ENCODE measurements at regions not wholly inside any gene's neighbourhood (a gene's known extent, or its start where the extent isn't known, plus 50 kb on each side); places are given as distances from the start of the nearest gene placed in this dataset.

DNA sequence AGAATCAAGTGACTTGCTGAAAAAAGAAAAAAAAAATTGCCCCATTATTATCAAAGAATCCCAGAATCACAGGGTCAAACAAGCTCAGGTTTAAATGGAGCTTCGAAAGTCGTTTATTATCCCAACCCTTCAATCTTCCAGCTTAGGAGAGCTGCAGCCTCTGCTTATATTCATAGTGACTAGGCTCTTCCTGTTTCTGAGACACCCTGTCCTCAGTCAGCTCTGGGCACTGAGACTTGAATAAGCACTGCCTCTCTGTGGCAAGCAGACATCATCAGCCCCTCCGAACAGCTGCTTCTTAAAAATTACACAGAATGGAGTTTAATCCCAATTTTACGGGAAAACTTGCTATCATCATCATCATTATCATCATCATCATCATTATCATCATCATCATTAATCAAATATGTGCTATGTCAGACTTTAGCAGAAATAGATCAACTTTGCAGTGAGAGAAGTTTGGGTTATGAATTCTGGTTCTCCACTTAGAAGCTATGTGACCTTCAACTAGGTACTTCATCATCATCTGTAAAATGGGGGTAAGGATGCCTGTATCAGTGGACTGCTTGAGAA, 614.0 kb upstream of the SYNCRIP start:
- CTCF ChIA-PET = no interaction called here
- Histone ChIP-seq H3K27me3 (replicated peaks in 1 of 4; ENCODE audit: control extremely low read depth in 1 of 4, control insufficient read depth in 3 of 4, insufficient read depth in 4 of 4, low read length in 3 of 4) (no peaks in the 10 kb centered on the region), H2AFZ (ENCODE audit: insufficient read depth, low read depth, low read length, poor library complexity, severe bottlenecking) (no peak overlapping the region), H3K9me3 (ENCODE audit: control extremely low read depth in 1 of 3, control insufficient read depth in 2 of 3, insufficient read depth in 1 of 3, low read length in 2 of 3) (no peaks in the 10 kb centered on the region), H4K20me1 (ENCODE audit: control insufficient read depth, insufficient read depth, low read length, poor library complexity, severe bottlenecking) (no peaks in the 10 kb centered on the region), H3K79me2 (ENCODE audit: control insufficient read depth, insufficient read depth, low read length) (no peaks in the 10 kb centered on the region), H3K4me3 (ENCODE audit: control extremely low read depth in 1 of 5, extremely low read depth in 1 of 5, insufficient read depth in 1 of 5, low read depth in 2 of 5, low read length in 4 of 5) (no peak overlapping the region), H3K27ac (ENCODE audit: low read length in 2 of 2) (no peak overlapping the region), H3K4me1 (ENCODE audit: control insufficient read depth in 2 of 2, insufficient read depth in 2 of 2, low read length in 2 of 2) (no peaks in the 10 kb centered on the region), H3K36me3 (replicated peaks in 1 of 2; ENCODE audit: control extremely low read depth in 1 of 2, control insufficient read depth in 1 of 2, extremely low read depth in 1 of 2, insufficient read depth in 2 of 2, low read length in 1 of 2) (no peaks in the 10 kb centered on the region), H3K4me2 (replicated peaks; ENCODE audit: low read depth, low read length, poor library complexity, severe bottlenecking) (no peak overlapping the region), H3K9ac (ENCODE audit: low read length) (no peak overlapping the region)
- POLR2A ChIA-PET = no interaction called here
- DNase-seq (no peak), ATAC-seq (ENCODE audit: low read depth) (no peak)
- TF ChIP-seq CTCF (IDR thresholded peaks at IDR 0.05) (no peak), EZH2 (IDR thresholded peaks at IDR 0.05; ENCODE audit: borderline replicate concordance, insufficient read depth, low read depth, low read length, poor library complexity, severe bottlenecking) (no peak)
- Mint-ChIP-seq H3K27me3 (no peaks in the 10 kb centered on the region), H3K4me1 (no peaks in the 10 kb centered on the region), H3K4me3 (no peak overlapping the region), H3K9me3 (ENCODE audit: insufficient read depth) (peaks cover 3% of the 10 kb centered on the region), H3K27ac (no peak overlapping the region)
- intact Hi-C loops (cut with micrococcal nuclease) = no loop called here
- WGBS (ENCODE audit: insufficient coverage) = 89% methylated on average over 2 of the region's 4 CpGs

GRCh38 chr6:86255973-86256372, 613.3 kb upstream of the SYNCRIP start:
- Histone ChIP-seq H4K20me1 (ENCODE audit: control insufficient read depth, insufficient read depth, low read length, poor library complexity, severe bottlenecking) (no peaks in the 10 kb centered on the region), H3K9ac (ENCODE audit: low read length) (no peak overlapping the region), H3K4me1 (ENCODE audit: control insufficient read depth in 2 of 2, insufficient read depth in 2 of 2, low read length in 2 of 2) (no peaks in the 10 kb centered on the region), H3K27me3 (replicated peaks in 1 of 4; ENCODE audit: control extremely low read depth in 1 of 4, control insufficient read depth in 3 of 4, insufficient read depth in 4 of 4, low read length in 3 of 4) (no peaks in the 10 kb centered on the region), H3K4me2 (replicated peaks; ENCODE audit: low read depth, low read length, poor library complexity, severe bottlenecking) (no peak overlapping the region), H3K36me3 (replicated peaks in 1 of 2; ENCODE audit: control extremely low read depth in 1 of 2, control insufficient read depth in 1 of 2, extremely low read depth in 1 of 2, insufficient read depth in 2 of 2, low read length in 1 of 2) (no peaks in the 10 kb centered on the region), H3K4me3 (ENCODE audit: control extremely low read depth in 1 of 5, extremely low read depth in 1 of 5, insufficient read depth in 1 of 5, low read depth in 2 of 5, low read length in 4 of 5) (no peak overlapping the region), H3K79me2 (ENCODE audit: control insufficient read depth, insufficient read depth, low read length) (no peaks in the 10 kb centered on the region), H3K9me3 (ENCODE audit: control extremely low read depth in 1 of 3, control insufficient read depth in 2 of 3, insufficient read depth in 1 of 3, low read length in 2 of 3) (no peaks in the 10 kb centered on the region), H2AFZ (ENCODE audit: insufficient read depth, low read depth, low read length, poor library complexity, severe bottlenecking) (no peak overlapping the region), H3K27ac (ENCODE audit: low read length in 2 of 2) (no peak overlapping the region)
- WGBS (ENCODE audit: insufficient coverage) = 43% methylated on average over 1 of the region's 1 CpG
- Mint-ChIP-seq H3K27me3 (no peaks in the 10 kb centered on the region), H3K9me3 (ENCODE audit: insufficient read depth) (peaks cover 3% of the 10 kb centered on the region), H3K4me1 (no peaks in the 10 kb centered on the region), H3K4me3 (no peak overlapping the region), H3K27ac (no peak overlapping the region)
- POLR2A ChIA-PET = no interaction called here
- no peak for DNase-seq
- CTCF ChIA-PET = no interaction called here
- intact Hi-C loops (cut with micrococcal nuclease) = no loop called here
- no peak for ATAC-seq (ENCODE audit: low read depth)
- TF ChIP-seq CTCF (IDR thresholded peaks at IDR 0.05) (no peak), EZH2 (IDR thresholded peaks at IDR 0.05; ENCODE audit: borderline replicate concordance, insufficient read depth, low read depth, low read length, poor library complexity, severe bottlenecking) (no peak)
